IPS-NIHi11 (cell line): ENCODE measurements at regions not wholly inside any gene's neighbourhood (a gene's known extent, or its start where the extent isn't known, plus 50 kb on each side); places are given as distances from the start of the nearest gene placed in this dataset.

ENCODE experiments used
- DNase-seq: peaks from one replicate; pipeline ENCODE4 v3.0.0; 2012; ENCODE audit warnings: mixed read lengths, low spot score

DNA sequence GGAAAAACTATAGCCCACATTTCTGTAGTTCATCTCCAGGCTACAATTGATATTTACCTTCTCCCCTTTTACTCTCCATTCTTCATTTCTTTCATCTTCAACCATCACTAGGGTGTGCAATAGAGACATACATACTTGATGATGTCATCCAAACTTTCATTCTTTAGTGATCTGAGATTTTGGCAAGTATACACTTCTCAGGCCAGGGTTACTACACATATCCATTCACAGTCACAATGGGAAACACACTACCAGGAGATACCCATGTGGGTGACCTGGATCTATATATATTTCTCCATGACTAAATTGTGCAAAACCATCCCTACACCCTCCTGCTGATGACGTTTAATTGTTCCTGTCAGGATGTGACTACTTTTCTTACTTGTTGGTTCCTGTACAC is 769.5 kb upstream of the DPPA4 start:
- DNase-seq = no peak

- no peak for DNase-seq
Observed at GRCh38 chr3:110123946-110124345, 786.6 kb upstream of the DPPA4 start.

- no peak for DNase-seq
Observed at GRCh38 chr3:110126065-110126464, 788.7 kb upstream of the DPPA4 start.

- DNase-seq = no peak
Observed at GRCh38 chr3:110133971-110134370, 796.6 kb upstream of the DPPA4 start.

DNA sequence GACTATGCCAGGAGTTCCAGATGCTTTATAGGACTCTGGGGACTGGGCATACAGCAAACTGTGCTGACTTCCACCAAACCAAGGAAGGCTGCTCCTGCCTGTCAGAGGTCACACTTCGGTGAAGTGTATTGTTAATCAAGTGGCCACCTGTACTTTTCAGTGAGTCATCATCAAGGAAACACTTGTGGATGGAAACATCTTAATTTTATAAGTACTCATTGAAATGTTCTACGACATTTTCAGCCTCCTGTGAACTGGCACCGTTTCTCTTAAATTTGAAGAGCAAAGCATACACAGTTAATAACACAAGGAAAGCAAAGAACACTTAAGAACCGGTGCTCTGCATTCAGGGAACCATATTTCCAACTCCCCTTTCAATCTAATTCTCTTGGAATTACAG is 801.7 kb upstream of the DPPA4 start:
- DNase-seq = peak; percentile 5

DNA sequence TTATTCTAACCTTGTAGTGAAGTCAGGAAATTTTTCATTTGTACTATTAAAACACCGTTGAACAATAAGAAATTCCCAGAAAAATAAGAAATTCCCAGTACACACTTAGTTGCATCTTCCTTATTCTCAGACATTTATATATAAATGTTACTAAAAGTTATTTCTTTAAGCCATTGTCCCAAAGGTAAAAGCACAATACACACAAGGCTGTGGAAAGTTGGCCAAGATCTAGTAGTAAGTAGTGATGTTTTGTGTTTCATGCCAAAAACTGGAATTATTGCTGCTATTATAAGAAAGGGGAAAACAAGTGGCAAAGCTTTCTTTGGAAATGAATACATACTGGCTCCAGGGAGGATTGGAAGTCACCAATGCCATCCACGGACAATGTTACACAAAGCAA is 802.5 kb upstream of the DPPA4 start:
- no peak for DNase-seq

GRCh38 chr3:110149763-110150162 is 812.4 kb upstream of the DPPA4 start:
- no peak for DNase-seq

GRCh38 chr3:110157221-110157620 is 819.9 kb upstream of the DPPA4 start:
- no peak for DNase-seq

DNA sequence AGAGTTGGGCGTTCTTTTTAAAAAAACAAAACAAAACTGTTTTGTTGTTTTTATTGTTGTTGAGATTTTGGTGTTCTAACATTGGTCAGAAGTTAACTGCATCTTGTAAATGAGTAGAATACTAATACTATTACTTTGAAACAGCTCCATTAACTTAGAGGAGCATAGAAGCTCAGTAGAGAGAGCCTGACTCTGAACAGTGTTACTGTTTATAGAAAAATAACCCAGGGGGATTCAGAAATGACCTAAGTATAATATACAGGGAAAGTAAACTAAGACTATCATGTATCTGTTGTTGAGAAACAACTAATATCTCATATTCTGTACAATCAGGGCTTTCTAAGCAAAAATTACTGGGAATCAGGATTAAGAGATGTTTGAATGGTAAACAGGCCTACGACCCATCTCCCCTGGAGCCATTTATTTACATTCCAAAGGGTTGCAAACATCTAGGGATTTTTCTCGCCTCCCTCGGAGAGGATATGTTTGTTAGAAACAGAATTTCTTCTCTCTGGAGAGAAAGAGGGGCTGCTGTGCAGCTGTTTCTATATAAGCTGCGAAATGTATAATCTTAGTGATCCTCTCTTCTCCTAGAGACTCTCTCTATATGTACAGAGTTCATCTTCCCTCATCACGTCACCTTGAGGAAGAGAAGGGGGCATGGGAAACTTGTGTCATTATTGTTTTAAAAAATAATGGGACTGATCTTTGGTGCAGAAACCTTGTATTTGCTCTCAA is 827.5 kb upstream of the DPPA4 start:
- peak; percentile 21 for DNase-seq

GRCh38 chr3:110165370-110165743 is 828.0 kb upstream of the DPPA4 start:
- DNase-seq = no peak

DNA sequence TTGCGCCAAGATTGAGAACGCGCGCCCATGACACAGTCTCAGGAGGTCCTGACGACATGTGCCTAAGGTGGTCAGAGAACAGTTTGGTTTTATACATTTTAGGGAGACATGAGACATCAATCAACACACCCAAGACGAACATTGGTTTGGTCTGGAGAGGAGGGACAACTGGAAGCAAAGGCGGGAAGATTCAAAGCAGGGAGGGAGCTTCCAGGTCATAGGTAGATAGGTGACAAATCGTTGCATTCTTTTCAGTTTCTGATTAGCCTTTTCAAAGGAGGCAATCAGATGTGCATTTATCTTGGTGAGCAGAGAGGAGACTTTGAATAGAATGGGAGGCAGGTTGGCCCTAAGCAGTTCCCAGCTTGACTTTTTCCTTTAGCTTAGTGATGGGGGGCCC is 828.4 kb upstream of the DPPA4 start:
- DNase-seq = peak; percentile 14

DNA sequence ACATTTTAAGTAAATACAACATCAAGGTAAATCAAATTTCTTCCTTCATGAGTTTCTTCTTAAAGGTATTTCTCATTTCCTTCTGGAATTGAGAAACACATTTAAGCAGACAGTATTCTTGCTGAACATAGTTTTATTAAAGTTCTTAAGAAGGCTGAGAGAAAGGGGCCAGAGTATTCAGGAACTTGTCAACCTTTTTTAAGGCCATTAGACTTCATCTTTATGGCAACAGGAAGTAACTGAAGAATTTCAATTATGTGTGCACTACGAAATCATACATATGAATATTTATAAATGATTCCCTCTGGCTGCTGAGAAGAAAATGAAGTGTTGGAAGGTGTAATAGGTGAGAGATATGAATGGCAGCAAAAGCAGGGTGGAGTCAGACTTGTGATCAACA is 829.4 kb upstream of the DPPA4 start:
- no peak for DNase-seq

DNA sequence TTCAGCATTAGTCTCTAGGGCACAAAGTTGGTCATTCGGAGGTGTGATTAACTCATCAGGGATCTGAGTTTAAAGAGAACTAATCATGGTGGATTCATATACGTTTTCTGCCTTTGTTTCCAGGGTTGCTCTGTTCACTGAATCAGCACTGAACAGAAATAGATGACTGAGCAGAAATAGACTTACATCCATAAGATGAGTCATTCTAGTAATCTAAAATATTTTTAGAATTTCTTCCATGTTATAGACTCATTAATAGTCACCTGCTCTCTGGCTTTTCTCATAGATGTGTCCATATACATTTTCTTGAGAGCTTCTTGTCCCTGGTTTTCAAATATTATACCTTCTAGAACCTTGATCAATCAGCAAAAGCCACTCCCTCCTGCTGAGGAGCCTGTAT is 837.6 kb upstream of the DPPA4 start:
- DNase-seq = no peak

DNA sequence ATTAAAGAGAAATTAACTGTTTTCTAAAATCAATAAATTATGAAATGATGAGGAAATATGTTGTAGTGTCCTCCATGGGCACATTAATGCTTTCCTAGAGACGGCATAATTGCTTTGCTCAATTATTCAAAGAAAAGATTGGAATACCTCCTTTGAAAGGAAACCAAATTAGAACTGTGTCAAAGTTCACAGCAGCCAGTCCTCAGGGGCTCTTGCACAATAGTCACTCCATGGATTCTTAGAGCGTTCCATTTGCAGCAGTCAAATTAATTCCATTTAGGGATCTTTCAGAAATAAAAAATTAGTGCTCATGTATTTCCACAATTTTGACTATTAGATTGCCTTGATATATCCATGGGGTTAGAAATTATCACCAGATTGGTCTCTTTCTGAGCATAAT is 841.6 kb upstream of the DPPA4 start:
- no peak for DNase-seq

- no peak for DNase-seq
Observed at GRCh38 chr3:110180733-110181132, 843.4 kb upstream of the DPPA4 start.

DNA sequence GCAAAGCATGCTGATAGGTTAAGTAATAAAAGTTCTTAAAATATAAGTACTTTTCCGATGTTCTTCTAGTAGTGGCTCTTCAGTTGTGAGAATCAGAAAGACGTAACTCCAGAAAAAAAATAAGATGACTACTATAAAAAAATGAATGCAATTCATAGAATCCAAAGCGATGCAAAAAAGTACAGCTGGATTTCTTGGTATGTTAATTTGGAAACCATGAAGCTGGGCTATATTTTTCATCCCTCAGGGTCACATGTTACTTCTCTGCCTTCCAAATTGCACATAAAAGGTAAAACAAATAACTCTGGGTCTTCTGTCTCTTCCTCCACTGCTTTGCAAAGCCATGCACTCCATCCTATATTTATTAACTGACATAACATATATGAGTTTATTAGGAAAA is 843.9 kb upstream of the DPPA4 start:
- DNase-seq = no peak

GRCh38 chr3:110184536-110184935 is 847.2 kb upstream of the DPPA4 start:
- DNase-seq = no peak

DNA sequence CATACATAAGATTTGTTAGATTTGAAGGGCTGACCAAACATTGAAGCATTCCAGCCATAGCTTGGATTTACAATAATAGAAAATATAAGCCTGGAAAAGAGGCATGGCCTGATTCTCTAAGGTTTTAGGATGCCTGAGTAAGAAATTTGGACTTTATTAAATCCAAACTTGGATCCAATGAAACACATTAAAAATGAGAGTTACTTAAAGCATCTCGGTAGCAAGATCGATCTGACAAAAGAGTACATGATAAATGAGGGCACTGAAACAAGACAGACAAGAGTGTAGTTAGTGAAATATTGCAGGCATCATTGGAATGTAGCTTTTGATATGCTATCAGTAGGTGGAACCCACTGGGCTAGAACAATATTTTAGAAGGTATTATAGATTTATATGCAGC is 855.7 kb upstream of the DPPA4 start:
- no peak for DNase-seq

- DNase-seq = no peak
Observed at GRCh38 chr3:110198717-110199587, 861.6 kb upstream of the DPPA4 start.

- DNase-seq = no peak
Observed at GRCh38 chr3:110199588-110199943, 862.2 kb upstream of the DPPA4 start.

DNA sequence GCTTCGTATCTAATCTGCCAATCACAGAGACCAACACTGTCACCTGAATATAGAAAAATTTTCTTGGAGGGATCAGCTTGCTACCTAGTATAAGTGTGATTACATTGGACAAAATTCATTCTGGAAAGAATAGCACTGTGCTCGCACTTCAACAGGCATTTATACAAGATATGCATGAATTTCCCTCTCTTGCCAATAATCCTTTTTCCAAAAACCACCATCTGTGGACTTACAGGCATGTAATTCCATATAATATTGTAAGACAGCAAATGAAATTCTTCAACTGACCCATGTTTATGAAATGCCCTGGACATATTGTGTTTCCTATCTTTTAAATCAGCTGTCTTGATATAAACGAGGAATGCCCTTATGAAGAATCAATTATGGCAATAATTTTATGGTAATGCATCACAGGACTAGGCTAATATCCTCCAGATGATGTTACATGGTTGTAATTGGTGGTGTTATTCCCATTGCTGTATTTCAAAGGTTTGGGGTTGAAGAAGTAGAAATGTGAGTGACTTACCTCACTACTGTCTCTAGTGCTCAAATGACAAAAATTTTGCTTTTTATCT is 861.4 kb upstream of the NECTIN3 start:
- DNase-seq = no peak

DNA sequence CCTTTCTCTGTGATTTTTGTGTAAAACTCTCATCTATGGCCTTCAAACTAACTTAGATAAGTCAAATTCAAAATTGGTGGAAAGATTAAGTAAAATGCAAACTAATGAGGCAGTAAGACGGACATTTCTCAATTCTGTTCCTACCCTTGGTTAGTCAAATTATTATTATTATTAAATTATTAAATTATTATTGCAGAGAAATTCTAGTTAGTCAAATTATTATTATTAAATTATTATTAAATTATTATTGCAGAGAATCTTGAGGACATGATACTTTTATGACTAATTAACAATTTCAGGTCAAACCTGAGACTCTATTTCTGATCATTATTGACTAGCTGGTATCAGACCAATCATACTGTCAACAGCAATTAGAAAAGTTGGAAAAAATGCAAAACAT is 845.0 kb upstream of the NECTIN3 start:
- no peak for DNase-seq

DNA sequence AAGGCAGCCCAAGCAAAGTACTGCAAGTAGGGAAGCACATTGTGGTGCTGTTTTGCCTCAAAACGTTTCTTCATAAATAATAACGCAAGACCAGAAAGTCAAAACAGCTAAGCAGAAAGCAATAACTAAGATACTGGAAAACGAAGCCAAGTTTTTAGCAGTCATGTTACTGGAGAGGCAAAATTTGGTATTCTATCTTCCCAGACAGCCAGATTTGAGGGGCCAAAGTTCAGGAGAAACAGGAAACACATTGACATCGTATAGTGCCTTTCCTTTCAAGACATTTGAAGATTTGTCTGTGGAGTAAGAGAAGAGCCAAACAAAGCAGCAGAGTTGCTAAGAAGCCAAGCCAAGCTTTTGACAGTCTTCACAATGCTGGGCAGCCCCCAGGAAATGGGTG is 843.6 kb upstream of the NECTIN3 start:
- no peak for DNase-seq
